HFFc6 (cell line): ENCODE measurements at regions not wholly inside any gene's neighbourhood (a gene's known extent, or its start where the extent isn't known, plus 50 kb on each side); places are given as distances from the start of the nearest gene placed in this dataset.

Experiments
- DNase-seq: peaks from one replicate; pipeline ENCODE4 v3.0.0-alpha.2; 2018
- H3K27ac Mint-ChIP-seq: 2 replicates; pipeline ENCODE4 v1.8.0; 2020; ENCODE audit warnings: mild to moderate bottlenecking, mixed read lengths
- H3K27me3 Mint-ChIP-seq: 2 replicates; pipeline ENCODE4 v1.8.0; 2021; ENCODE audit warnings: mild to moderate bottlenecking, moderate library complexity, mixed read lengths; ENCODE audit not compliant: insufficient read depth
- H3K36me3 Mint-ChIP-seq: 2 replicates; pipeline ENCODE4 v1.8.0; 2021; ENCODE audit warnings: low read depth, mixed read lengths
- H3K4me1 Mint-ChIP-seq: 2 replicates; pipeline ENCODE4 v1.8.0; 2020; ENCODE audit warnings: low read depth, mixed read lengths
- H3K4me3 Mint-ChIP-seq: 2 replicates; pipeline ENCODE4 v1.8.0; 2020; ENCODE audit warnings: mild to moderate bottlenecking, moderate library complexity, mixed read lengths
- H3K9me3 Mint-ChIP-seq: 2 replicates; pipeline ENCODE4 v1.8.0; 2020; ENCODE audit warnings: mild to moderate bottlenecking, mixed read lengths
- CTCF ChIP-seq: fragments of 200-600 bp; sonication (generic); IDR thresholded peaks from 2 replicates; pipeline ENCODE4 v1.5.0; 2021; ENCODE audit warnings: antibody characterized with exemption, mild to moderate bottlenecking

- H3K9me3 Mint-ChIP-seq = no peaks in the 10 kb centered on the region
Measured at GRCh38 chr3:157931517-157931916, 174.7 kb downstream of the SHOX2 start.

GRCh38 chr3:157930000-157930780 is 176.0 kb downstream of the SHOX2 start:
- no peaks in the 10 kb centered on the region for H3K9me3 Mint-ChIP-seq
- H3K27ac Mint-ChIP-seq = no peak overlapping the region
- no peaks in the 10 kb centered on the region for H3K27me3 Mint-ChIP-seq
- DNase-seq = no peak
- TF ChIP-seq CTCF = no peak
- H3K4me3 Mint-ChIP-seq = no peak overlapping the region
- no peaks in the 10 kb centered on the region for H3K36me3 Mint-ChIP-seq
- no peaks in the 10 kb centered on the region for H3K4me1 Mint-ChIP-seq

More at GRCh38 chr3:157931517-157931916, 174.7 kb downstream of the SHOX2 start:
- Mint-ChIP-seq H3K27ac (no peak overlapping the region), H3K27me3 (peaks cover 6% of the 10 kb centered on the region), H3K4me1 (no peaks in the 10 kb centered on the region), H3K4me3 (no peak overlapping the region), H3K36me3 (no peaks in the 10 kb centered on the region)
- no peak for TF ChIP-seq CTCF
- DNase-seq = no peak

GRCh38 chr3:157926822-157927221 is 179.4 kb downstream of the SHOX2 start:
- Mint-ChIP-seq H3K27ac (no peak overlapping the region), H3K27me3 (no peaks in the 10 kb centered on the region; the same call in 1 of the 2 replicates), H3K9me3 (no peaks in the 10 kb centered on the region), H3K36me3 (no peaks in the 10 kb centered on the region), H3K4me1 (peaks cover under 1% of the 10 kb centered on the region; the same call in 1 of the 2 replicates), H3K4me3 (no peak overlapping the region)
- DNase-seq = no peak
- TF ChIP-seq CTCF = no peak

- Mint-ChIP-seq H3K27me3 (peaks cover 2% of the 10 kb centered on the region), H3K4me3 (no peak overlapping the region), H3K4me1 (peaks cover 8% of the 10 kb centered on the region; the same call in 1 of the 2 replicates), H3K9me3 (no peaks in the 10 kb centered on the region), H3K36me3 (no peaks in the 10 kb centered on the region), H3K27ac (no peak overlapping the region)
- no peak for TF ChIP-seq CTCF
- DNase-seq = no peak
Measured at GRCh38 chr3:157922614-157923013, 183.6 kb downstream of the SHOX2 start.

- no peak overlapping the region for H3K27ac Mint-ChIP-seq
- no peak overlapping the region; the same call in 1 of the 2 replicates for H3K4me3 Mint-ChIP-seq
- DNase-seq = no peak
- H3K9me3 Mint-ChIP-seq = no peaks in the 10 kb centered on the region
- H3K27me3 Mint-ChIP-seq = peaks cover 3% of the 10 kb centered on the region
- no peaks in the 10 kb centered on the region for H3K36me3 Mint-ChIP-seq
- TF ChIP-seq CTCF = no peak
- peaks cover 11% of the 10 kb centered on the region; the same call in 1 of the 2 replicates for H3K4me1 Mint-ChIP-seq
Measured at GRCh38 chr3:157921811-157922210, 184.4 kb downstream of the SHOX2 start.
